ENCODE measurements at regions not wholly inside any gene's neighbourhood (a gene's known extent, or its start where the extent isn't known, plus 50 kb on each side); places are given as distances from the start of the nearest gene placed in this dataset.
"Not testable (repeated sequence)": the region's sequence is repeated elsewhere in the genome, so short reads cannot be mapped to it uniquely, and the experiment has no call there.

DNA sequence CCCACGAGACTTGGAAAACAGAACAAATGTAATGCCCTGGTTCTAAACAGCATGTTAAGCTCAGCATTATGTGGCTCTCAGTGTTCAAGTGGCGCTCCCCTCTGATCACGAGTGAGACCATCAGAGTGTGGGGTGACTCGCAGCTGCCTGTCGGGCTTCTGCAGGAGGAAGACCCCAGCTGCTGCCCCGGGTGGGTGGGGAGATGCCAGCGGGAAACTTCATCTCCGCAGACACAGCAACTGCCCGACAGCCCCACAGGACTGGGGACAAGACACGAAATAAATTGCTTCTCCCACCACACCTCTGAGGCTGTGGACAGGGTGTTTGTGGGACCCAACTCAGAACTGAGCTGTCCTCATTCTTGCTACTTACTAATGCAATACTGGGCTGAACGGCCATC, 126.3 kb upstream of the KIF5B start:
- Mint-ChIP-seq H3K4me3 (no peak overlapping the region), H3K9me3 (no peaks in the 10 kb centered on the region), H3K36me3 (ENCODE audit: low read depth) (no peaks in the 10 kb centered on the region), H3K4me1 (ENCODE audit: low read depth) (no peaks in the 10 kb centered on the region), H3K27ac (no peak overlapping the region), H3K27me3 (no peaks in the 10 kb centered on the region)
- DNase-seq = no peak

DNA sequence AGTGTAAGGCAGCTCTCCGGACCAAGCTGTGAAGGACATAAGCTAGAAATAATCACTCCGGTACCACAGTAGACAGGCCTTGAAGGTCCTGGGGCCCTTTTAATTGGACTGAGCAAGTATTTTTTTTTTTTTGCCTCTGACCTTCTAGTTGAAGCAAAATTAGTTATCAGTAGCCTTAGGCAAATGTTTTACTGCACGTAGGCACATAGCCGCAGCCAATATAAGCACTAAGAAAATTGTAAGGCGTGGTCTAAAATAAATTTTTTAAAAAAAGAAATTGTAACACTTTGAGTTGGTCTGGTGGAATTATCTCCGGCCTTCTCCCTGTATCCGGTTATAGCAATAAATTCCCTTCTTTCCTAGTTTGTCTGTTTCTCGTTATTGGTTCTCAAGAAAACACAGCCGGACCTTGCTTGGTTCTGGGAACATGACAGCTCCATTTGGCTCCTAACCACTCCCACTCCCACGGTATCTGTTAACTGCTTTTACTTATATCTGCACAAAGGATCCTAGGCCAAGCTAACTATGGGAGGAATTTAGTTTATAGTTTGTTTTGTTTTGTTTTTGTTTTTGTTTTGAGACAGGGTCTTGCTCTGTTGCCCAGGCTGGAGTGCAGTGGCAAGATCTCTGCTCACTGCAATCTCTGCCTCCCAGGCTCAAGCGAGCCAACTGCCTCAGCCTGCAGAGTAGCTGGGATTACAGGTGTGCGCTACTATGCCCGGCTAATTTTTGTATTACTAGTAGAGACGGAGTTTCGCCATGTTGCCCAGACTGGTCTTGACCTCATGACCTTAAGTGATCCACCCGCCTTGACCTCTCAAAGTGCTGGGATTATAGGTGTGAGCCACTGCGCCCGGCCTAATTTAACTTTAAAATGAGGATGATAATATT, 124.4 kb upstream of the KIF5B start:
- DNase-seq = no peak
- H3K4me1 Mint-ChIP-seq (ENCODE audit: low read depth) = no peaks in the 10 kb centered on the region
- no peaks in the 10 kb centered on the region for H3K36me3 Mint-ChIP-seq (ENCODE audit: low read depth)
- H3K4me3 Mint-ChIP-seq = no peak overlapping the region
- no peaks in the 10 kb centered on the region for H3K9me3 Mint-ChIP-seq
- H3K27ac Mint-ChIP-seq = no peak overlapping the region
- H3K27me3 Mint-ChIP-seq = no peaks in the 10 kb centered on the region

DNA sequence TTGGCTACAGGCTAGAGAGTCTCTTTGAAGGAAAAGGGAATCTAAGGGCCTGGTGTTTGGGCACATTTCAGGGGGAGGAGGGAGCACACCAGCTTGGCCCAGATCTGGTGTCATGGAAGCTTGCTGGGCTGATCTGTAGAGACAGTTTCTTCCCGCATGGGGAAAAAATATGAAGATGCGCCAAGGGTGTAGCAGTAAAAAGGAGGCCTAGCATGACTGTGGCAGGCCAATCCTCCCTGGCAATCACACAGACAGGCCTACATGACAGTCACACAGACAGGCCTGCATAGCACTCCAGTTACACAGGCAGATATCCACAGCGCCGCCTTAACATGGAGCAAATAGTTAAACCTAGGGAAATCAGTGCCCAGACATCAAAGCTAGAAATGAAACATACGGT, 123.6 kb upstream of the KIF5B start:
- Mint-ChIP-seq H3K4me3 (no peak overlapping the region), H3K27ac (no peak overlapping the region), H3K27me3 (no peaks in the 10 kb centered on the region), H3K9me3 (no peaks in the 10 kb centered on the region), H3K4me1 (ENCODE audit: low read depth) (no peaks in the 10 kb centered on the region), H3K36me3 (ENCODE audit: low read depth) (no peaks in the 10 kb centered on the region)
- no peak for DNase-seq

DNA sequence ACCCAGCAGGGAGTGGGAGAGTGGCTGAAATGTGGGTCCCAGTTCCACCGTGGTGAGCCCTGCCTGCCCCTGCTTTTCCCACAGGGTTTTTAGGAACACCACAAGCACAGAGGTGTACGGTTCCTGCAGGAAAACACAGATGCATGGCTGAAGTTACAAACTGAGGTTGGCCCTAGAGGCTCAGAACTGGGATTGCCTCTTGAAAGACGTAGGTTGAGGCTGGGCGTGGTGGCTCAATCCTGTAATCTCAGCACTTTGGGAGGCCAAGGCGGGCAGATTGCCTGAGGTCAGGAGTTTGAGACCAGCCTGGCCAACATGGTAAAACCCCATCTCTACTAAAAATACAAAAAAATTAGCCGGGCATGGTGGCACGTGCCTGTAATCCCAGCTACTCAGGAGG, 121.4 kb upstream of the KIF5B start:
- H3K27ac Mint-ChIP-seq; H3K4me1 Mint-ChIP-seq (ENCODE audit: low read depth); H3K36me3 Mint-ChIP-seq (ENCODE audit: low read depth); DNase-seq; H3K4me3 Mint-ChIP-seq; H3K9me3 Mint-ChIP-seq; H3K27me3 Mint-ChIP-seq: not testable (repeated sequence)

DNA sequence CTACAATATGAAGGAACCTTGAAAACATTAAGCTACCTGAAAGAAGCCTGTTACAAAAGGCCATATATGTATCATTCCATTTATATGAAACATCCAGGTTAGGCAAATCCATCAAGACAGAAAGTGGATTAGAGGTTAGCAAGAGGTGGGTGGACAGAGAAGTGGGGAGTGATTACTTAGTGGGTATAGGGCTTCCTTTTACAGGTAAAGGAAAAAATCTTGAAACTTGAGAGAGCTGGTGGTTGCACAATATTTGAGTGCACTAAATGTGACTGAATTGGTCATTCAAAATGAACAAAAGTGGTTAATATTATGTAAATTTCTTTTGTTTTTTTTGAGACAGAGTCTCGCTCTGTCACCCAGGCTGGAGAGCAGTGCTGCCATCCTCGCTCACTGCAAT, 119.4 kb upstream of the KIF5B start:
- H3K27ac Mint-ChIP-seq = no peak overlapping the region
- no peak for DNase-seq
- H3K36me3 Mint-ChIP-seq (ENCODE audit: low read depth) = no peaks in the 10 kb centered on the region
- no peaks in the 10 kb centered on the region for H3K9me3 Mint-ChIP-seq
- no peaks in the 10 kb centered on the region for H3K27me3 Mint-ChIP-seq
- H3K4me1 Mint-ChIP-seq (ENCODE audit: low read depth) = no peaks in the 10 kb centered on the region
- no peak overlapping the region for H3K4me3 Mint-ChIP-seq

DNA sequence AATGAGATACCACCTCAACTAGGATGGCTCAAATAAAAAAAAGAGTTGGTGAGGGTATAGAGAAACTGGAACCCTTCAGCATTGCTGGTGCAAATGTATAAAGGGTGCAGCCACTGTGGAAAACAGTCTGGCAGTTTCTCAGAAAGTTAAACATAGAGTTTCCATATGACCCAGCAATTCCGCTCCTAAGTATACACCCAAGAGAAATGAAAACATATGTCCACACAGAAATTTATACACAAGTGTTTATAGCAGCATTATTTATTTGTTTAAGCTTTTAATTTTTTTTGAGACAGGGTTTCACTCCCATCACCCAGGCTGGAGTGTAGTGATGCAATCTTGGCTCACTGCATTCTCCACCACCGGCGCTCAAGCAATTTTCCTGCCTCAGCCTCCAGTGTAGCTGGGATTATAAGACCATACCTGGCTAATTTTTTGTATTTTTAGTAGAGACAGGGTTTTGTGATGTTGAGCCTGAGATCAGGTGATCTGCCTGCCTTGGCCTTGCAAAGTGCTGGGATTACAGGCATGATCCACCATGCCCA, 118.2 kb upstream of the KIF5B start:
- H3K27ac Mint-ChIP-seq = no peak overlapping the region
- DNase-seq = no peak
- no peak overlapping the region for H3K4me3 Mint-ChIP-seq
- H3K36me3 Mint-ChIP-seq (ENCODE audit: low read depth) = no peaks in the 10 kb centered on the region
- no peaks in the 10 kb centered on the region for H3K9me3 Mint-ChIP-seq
- peaks cover 8% of the 10 kb centered on the region for H3K27me3 Mint-ChIP-seq
- H3K4me1 Mint-ChIP-seq (ENCODE audit: low read depth) = no peaks in the 10 kb centered on the region

DNA sequence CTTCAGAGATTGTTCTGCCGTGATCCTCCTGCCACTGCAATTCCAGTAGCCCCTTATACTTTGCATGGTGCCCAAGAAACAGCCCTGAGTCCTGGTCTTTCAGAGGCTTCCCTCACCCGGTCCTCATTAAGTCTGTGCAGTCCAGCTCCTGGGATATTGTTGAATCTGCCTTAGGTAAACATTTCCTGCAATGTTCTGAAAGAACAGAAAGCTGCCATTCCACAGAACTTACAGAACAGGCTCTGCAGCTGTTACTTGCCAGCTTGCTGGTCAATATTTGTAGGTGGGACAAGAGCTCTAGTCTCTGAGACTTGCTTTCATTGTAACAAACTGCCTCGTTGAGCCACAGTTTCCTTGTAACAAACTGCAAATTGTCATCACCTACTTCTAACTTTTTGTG, 115.0 kb upstream of the KIF5B start:
- no peak overlapping the region for H3K27ac Mint-ChIP-seq
- H3K9me3 Mint-ChIP-seq = no peaks in the 10 kb centered on the region
- peaks cover 12% of the 10 kb centered on the region for H3K27me3 Mint-ChIP-seq
- H3K4me3 Mint-ChIP-seq = no peak overlapping the region
- DNase-seq = no peak
- no peaks in the 10 kb centered on the region for H3K4me1 Mint-ChIP-seq (ENCODE audit: low read depth)
- H3K36me3 Mint-ChIP-seq (ENCODE audit: low read depth) = no peaks in the 10 kb centered on the region

DNA sequence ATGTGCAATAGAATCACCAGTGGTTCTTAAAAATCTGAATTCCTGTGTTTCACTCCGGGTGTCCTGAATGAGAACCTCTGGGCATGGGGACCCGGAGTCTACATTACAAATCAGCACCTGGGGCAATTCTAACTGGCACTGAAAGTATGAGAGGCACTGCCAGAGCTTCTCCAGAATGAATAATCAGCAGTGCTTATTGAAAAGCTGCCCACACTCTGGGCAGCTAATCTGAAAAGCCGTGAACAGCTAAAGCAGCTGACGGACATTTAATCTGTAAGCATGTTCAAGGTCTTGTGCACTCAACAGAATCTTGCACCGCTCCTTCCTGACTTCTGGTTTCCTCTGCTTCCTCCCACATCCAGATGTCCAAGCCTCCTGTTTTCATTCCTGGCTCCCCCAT, 113.3 kb upstream of the KIF5B start:
- DNase-seq = no peak
- no peaks in the 10 kb centered on the region for H3K36me3 Mint-ChIP-seq (ENCODE audit: low read depth)

DNA sequence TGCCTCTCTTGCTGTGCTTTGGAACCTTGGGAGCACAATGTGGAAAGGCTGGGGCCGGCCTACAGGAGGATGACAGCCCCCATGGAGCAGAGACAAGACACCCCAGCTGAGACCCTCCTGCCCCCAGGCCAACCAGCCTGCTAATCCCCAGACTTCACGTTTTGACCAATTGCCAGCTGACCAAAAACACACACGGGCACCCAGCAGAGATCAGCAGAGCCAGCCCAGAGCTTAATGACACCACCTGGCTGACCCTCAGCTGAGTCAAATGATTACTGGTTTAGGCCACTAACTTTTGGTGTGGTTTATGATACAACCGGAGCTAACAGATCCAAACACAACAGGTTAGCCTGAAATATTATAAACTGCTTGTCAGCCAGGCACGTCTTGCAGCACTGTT, 111.2 kb upstream of the KIF5B start:
- peaks cover 18% of the 10 kb centered on the region for H3K27me3 Mint-ChIP-seq
- DNase-seq = no peak
- no peaks in the 10 kb centered on the region for H3K36me3 Mint-ChIP-seq (ENCODE audit: low read depth)
- no peaks in the 10 kb centered on the region for H3K4me1 Mint-ChIP-seq (ENCODE audit: low read depth)
- no peak overlapping the region for H3K4me3 Mint-ChIP-seq
- no peaks in the 10 kb centered on the region for H3K9me3 Mint-ChIP-seq
- no peak overlapping the region for H3K27ac Mint-ChIP-seq

More for the DNA sequence above, 113.3 kb upstream of the KIF5B start:
- no peak overlapping the region for H3K4me3 Mint-ChIP-seq
- H3K4me1 Mint-ChIP-seq (ENCODE audit: low read depth) = no peaks in the 10 kb centered on the region
- peaks cover 18% of the 10 kb centered on the region for H3K27me3 Mint-ChIP-seq
- no peaks in the 10 kb centered on the region for H3K9me3 Mint-ChIP-seq
- no peak overlapping the region for H3K27ac Mint-ChIP-seq

DNA sequence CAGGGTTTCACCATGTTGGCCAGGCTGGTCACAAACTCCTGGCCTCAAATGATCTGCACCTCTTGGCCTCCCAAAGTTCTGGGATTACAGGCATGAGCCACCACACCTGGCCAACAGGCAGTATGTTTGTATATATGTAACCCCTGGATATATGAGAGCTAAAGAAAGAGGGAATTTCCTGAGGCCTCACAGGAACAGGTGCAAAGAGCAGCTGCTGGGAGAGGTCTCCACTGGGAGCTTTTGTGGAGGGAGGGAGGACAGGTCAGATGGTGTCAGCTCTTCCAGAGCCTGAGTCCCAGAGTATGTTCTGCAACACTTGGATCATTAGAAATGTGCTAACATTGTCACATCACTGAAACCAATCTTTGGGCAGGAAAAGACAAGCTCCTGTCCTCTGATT, 110.1 kb upstream of the KIF5B start:
- Mint-ChIP-seq H3K36me3 (ENCODE audit: low read depth) (no peaks in the 10 kb centered on the region), H3K27me3 (peaks cover 18% of the 10 kb centered on the region), H3K9me3 (no peaks in the 10 kb centered on the region), H3K27ac (no peak overlapping the region), H3K4me1 (ENCODE audit: low read depth) (no peaks in the 10 kb centered on the region), H3K4me3 (no peak overlapping the region)
- no peak for DNase-seq

DNA sequence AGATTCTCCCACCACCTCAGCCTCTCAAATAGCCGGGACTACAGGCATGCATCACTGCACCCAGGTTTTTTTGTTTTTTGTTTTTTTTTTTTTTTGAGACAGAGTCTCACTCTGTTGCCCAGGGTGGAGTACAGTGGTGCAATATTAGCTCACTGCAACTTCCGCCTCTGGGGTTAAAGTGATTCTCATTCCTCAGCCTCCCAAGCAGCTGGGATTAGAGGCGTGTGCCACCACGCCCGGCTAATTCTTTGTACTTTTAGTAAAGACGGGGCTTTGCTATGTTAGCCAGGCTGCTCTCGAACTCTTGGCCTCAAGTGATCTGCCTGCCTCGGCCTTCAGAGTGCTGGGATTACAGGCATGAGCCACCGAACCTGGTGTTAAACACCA, 107.5 kb upstream of the KIF5B start:
- Mint-ChIP-seq H3K4me1 (ENCODE audit: low read depth) (no peaks in the 10 kb centered on the region), H3K27ac (no peak overlapping the region), H3K27me3 (peaks cover 9% of the 10 kb centered on the region), H3K4me3 (no peak overlapping the region), H3K9me3 (no peaks in the 10 kb centered on the region), H3K36me3 (ENCODE audit: low read depth) (no peaks in the 10 kb centered on the region)
- no peak for DNase-seq

DNA sequence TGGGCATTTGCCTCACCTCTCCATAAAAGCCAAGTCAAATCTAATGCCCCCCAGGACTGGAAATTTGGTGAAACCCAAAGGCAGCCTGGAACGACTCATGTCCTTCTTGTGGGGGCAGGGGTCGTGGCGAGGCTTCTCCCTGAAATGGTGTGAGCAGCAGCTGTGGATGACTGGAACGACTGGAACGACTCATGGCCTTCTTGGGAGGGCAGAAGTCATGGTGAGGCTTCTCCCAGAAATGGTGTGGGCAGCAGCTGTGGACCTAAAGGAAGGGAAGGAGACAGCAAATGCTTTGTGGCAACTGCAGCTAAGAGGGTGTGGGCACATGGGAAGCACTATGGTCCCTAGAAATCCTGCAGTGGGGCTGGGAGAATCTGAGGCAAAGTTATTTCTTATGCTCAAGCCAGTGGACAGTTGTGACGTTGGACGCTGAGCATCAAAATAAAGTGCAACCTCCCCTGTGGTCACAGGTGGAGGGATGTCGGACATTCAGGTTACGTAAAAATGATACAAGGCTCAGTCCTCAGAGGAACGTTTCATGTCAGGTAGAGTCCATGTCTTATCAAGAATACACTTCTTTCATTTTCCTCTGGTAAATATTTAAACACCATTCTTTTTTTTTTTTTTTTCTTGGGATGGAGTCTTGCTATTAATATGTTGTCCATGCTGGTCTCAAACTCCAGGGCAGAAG, 107.0 kb upstream of the KIF5B start:
- Mint-ChIP-seq H3K4me1 (ENCODE audit: low read depth) (no peaks in the 10 kb centered on the region), H3K27me3 (peaks cover 6% of the 10 kb centered on the region), H3K4me3 (no peak overlapping the region), H3K9me3 (no peaks in the 10 kb centered on the region), H3K36me3 (ENCODE audit: low read depth) (no peaks in the 10 kb centered on the region), H3K27ac (no peak overlapping the region)
- no peak for DNase-seq

DNA sequence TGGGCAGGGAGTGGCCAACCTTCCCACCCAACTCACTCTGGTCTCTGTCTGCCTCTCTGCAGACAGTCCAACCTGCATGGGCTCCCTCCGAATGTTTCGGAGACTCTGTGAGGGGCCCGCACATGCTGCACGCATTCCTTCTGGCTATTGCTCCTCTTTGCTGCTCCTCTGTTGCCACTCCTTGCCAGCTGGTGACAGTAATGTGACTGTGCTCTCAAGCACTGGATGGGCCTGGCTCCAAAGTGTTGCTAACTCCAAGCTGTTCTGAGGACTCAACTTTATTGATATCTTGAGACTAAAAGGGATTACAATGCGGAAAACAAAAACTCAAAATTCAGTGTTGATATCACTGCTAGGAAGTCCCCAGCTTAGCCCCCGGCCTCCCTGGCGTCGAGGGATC, 105.4 kb upstream of the KIF5B start:
- H3K4me1 Mint-ChIP-seq (ENCODE audit: low read depth) = no peaks in the 10 kb centered on the region
- no peaks in the 10 kb centered on the region for H3K36me3 Mint-ChIP-seq (ENCODE audit: low read depth)
- no peaks in the 10 kb centered on the region for H3K9me3 Mint-ChIP-seq
- no peak overlapping the region for H3K4me3 Mint-ChIP-seq
- H3K27ac Mint-ChIP-seq = no peak overlapping the region
- DNase-seq = no peak
- H3K27me3 Mint-ChIP-seq = peaks cover 6% of the 10 kb centered on the region

DNA sequence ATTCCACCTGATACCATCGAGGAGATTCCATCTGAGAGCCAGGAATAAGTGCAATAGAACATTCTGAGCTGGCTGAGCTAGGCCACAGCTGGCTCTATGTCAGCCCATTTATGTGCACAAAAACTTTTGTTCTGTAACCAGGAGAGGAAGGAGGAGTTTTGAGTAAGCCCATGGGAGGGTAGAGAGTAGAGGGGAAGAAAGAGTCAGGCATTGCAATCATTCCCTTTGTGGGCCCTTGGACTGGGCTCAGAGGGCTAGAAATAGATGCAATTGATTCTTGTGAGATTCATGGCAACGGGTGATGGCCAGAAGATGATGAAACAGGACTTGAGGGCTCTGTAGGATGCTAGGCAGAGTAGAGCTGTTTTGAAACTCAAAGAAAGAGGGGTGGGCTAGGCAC, 104.6 kb upstream of the KIF5B start:
- H3K4me3 Mint-ChIP-seq = no peak overlapping the region
- H3K27ac Mint-ChIP-seq = no peak overlapping the region
- peaks cover 6% of the 10 kb centered on the region for H3K27me3 Mint-ChIP-seq
- no peak for DNase-seq
- H3K36me3 Mint-ChIP-seq (ENCODE audit: low read depth) = no peaks in the 10 kb centered on the region
- peaks cover 2% of the 10 kb centered on the region for H3K9me3 Mint-ChIP-seq
- H3K4me1 Mint-ChIP-seq (ENCODE audit: low read depth) = no peaks in the 10 kb centered on the region

DNA sequence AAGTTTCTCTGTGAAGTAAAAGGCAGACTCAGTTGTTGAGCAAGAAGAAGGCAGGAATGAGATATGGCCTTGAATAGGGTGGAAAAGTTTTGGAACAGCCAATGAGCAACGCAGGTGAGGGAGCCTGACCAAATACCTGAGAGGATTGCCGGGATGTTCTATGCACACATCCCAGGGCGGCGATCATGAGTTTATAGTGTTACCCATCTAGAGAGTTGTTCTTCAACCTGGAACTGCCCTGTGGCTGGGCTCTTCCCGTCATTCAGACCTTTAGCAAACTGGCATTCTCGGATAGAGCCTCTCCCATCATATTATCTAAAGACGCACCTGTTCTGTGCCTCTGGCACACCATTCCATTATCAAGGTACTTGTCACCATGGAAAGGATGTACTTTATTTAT, 103.0 kb upstream of the KIF5B start:
- DNase-seq = no peak
- H3K36me3 Mint-ChIP-seq (ENCODE audit: low read depth) = no peaks in the 10 kb centered on the region
- no peaks in the 10 kb centered on the region for H3K4me1 Mint-ChIP-seq (ENCODE audit: low read depth)
- H3K27me3 Mint-ChIP-seq = no peaks in the 10 kb centered on the region
- no peak overlapping the region for H3K4me3 Mint-ChIP-seq
- H3K9me3 Mint-ChIP-seq = peaks cover 13% of the 10 kb centered on the region
- H3K27ac Mint-ChIP-seq = no peak overlapping the region
